Calu3 (cell line): ENCODE measurements at regions not wholly inside any gene's neighbourhood (a gene's known extent, or its start where the extent isn't known, plus 50 kb on each side); places are given as distances from the start of the nearest gene placed in this dataset.

Experiments
- BruUV-seq: library from RNA; stranded (reverse); fragments of 400-500 nt; replicated peaks from 2 replicates; lab custom pipeline; 2021; lab: Mats Ljungman, UMichigan
- CTCF ChIA-PET: fragments of 300-600 bp; sonication (Branson Sonifier 250); formaldehyde crosslinking; loops from one replicate; lab custom pipeline; 2022; ENCODE audit warnings: antibody characterized with exemption; lab: Charles Lee
- DNase-seq: peaks from one replicate; pipeline ENCODE4 v3.0.0; 2022
- H3K27ac Mint-ChIP-seq: one replicate; pipeline ENCODE4 v1.8.0; 2022; ENCODE audit warnings: mixed read lengths; ENCODE audit not compliant: unreplicated experiment
- H3K27me3 Mint-ChIP-seq: one replicate; pipeline ENCODE4 v1.8.0; 2022; ENCODE audit warnings: mixed read lengths; ENCODE audit not compliant: unreplicated experiment
- H3K36me3 Mint-ChIP-seq: one replicate; pipeline ENCODE4 v1.8.0; 2022; ENCODE audit warnings: mild to moderate bottlenecking, moderate library complexity, mixed read lengths; ENCODE audit not compliant: insufficient read depth, unreplicated experiment
- H3K4me1 Mint-ChIP-seq: one replicate; pipeline ENCODE4 v1.8.0; 2022; ENCODE audit warnings: mild to moderate bottlenecking, low read depth, mixed read lengths; ENCODE audit not compliant: unreplicated experiment
- H3K4me3 Mint-ChIP-seq: one replicate; pipeline ENCODE4 v1.8.0; 2022; ENCODE audit warnings: mild to moderate bottlenecking, low read depth, moderate library complexity, mixed read lengths; ENCODE audit not compliant: unreplicated experiment
- H3K9me3 Mint-ChIP-seq: one replicate; pipeline ENCODE4 v1.8.0; 2022; ENCODE audit warnings: low read depth, mixed read lengths; ENCODE audit not compliant: unreplicated experiment
- CTCF ChIP-seq: fragments of 200-600 bp; IDR thresholded peaks from one replicate; pipeline ENCODE4 v1.8.0; 2022; ENCODE audit warnings: antibody characterized with exemption; ENCODE audit not compliant: unreplicated experiment
- intact Hi-C: fragments of 100-400 bp; cut with micrococcal nuclease; formaldehyde crosslinking; loops from one replicate; pipeline ENCODE4 v1.10.0; 2022; ENCODE audit not compliant: unreplicated experiment

DNA sequence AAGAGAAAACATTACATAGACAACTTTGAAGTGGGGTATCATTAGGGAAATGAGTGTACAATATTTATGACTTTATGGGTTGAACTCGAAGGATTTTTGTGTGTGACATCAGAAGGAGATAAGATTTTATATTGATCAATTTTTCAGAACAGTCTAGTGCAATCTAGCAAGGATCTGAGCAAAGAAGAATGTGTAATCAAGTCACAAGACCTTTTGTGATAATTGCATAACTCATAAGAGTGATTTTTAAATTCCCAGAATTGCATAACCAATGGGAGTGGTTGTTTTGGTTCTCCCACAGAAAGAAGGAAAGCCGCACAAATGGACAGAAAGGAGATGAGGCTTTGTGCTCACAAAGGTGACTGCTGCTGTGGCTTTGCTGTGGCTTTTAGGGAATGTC, 441.8 kb upstream of the FLRT2 start:
- BruUV-seq = no TSS peak
- intact Hi-C loops = no loop called here
- H3K27me3 Mint-ChIP-seq = no peaks in the 10 kb centered on the region
- H3K27ac Mint-ChIP-seq = no peak overlapping the region
- no peak overlapping the region for H3K4me3 Mint-ChIP-seq
- H3K9me3 Mint-ChIP-seq = no peaks in the 10 kb centered on the region
- CTCF ChIA-PET = no interaction called here
- no peak for TF ChIP-seq CTCF
- no peaks in the 10 kb centered on the region for H3K36me3 Mint-ChIP-seq
- DNase-seq = no peak
- no peaks in the 10 kb centered on the region for H3K4me1 Mint-ChIP-seq

DNA sequence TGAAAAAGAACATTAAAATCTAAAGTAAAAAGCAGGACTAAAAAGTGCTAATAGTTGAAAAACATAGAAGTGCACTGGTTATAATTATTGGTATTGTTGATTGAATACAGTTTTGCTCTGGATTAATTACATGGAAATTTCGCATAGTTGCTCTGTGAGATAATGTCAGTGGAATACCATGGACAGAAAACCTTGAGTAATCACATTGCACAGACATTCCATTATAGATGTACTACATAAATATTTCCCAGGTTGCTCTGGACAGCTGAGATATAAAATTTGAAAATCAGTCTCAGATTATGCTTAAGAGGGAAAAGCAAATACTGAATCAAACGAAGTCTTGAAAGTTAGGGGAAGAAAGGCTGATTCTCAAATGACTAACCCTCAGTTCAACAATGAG, 439.3 kb upstream of the FLRT2 start:
- no peaks in the 10 kb centered on the region for H3K4me1 Mint-ChIP-seq
- no peak overlapping the region for H3K27ac Mint-ChIP-seq
- no peak overlapping the region for H3K4me3 Mint-ChIP-seq
- BruUV-seq = no TSS peak
- H3K36me3 Mint-ChIP-seq = no peaks in the 10 kb centered on the region
- intact Hi-C loops = no loop called here
- CTCF ChIA-PET = no interaction called here
- no peak for TF ChIP-seq CTCF
- no peak for DNase-seq
- H3K27me3 Mint-ChIP-seq = no peaks in the 10 kb centered on the region
- H3K9me3 Mint-ChIP-seq = no peaks in the 10 kb centered on the region

DNA sequence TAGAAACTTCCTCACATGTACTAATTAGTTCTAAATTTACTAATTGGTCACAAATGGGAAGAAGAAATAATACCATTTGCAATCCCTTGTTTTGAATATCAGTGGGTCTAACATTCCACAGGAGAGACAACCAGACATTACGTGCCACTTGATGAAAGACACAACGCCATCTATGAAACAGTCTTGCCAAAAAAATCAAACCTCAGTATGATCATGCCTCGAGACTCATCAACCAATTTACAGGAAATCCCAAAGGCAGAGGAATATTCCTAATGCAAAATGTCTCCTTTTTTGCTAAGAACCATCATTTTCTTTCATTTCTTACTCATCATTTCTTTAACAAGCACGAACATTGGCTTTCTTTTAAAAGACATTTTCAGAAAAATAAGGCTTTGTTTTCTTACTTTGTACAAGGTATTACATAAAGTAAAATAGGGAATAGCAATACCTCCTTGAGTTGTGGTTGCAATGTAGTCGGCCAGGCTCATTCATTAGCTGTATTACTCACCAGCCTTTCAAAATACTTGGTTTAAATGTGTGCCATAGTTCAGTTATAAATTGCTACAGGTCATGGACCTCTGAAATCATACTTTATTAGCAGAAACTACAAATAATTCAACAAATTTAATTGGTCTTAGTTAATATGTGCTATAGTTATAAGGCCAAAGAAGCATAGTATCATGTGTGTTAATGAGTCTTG, 436.2 kb upstream of the FLRT2 start:
- CTCF ChIA-PET = interaction anchor here (0.6 kb wide), 1 partner anchor 14 kb away, joined by 4 read pairs; no protein-coding TSS in a partner anchor
- Mint-ChIP-seq H3K4me3 (no peak overlapping the region), H3K27ac (no peak overlapping the region), H3K4me1 (no peaks in the 10 kb centered on the region), H3K27me3 (no peaks in the 10 kb centered on the region), H3K36me3 (no peaks in the 10 kb centered on the region), H3K9me3 (peaks cover 3% of the 10 kb centered on the region)
- intact Hi-C loops = no loop called here
- no TSS peak for BruUV-seq
- no peak for DNase-seq
- no peak for TF ChIP-seq CTCF

GRCh38 chr14:85102591-85102990, 427.4 kb upstream of the FLRT2 start:
- no peak for TF ChIP-seq CTCF
- H3K36me3 Mint-ChIP-seq = no peaks in the 10 kb centered on the region
- H3K4me3 Mint-ChIP-seq = no peak overlapping the region
- peaks cover 7% of the 10 kb centered on the region for H3K9me3 Mint-ChIP-seq
- no peak for DNase-seq
- intact Hi-C loops = no loop called here
- no peaks in the 10 kb centered on the region for H3K27me3 Mint-ChIP-seq
- BruUV-seq = no TSS peak
- H3K27ac Mint-ChIP-seq = no peak overlapping the region
- no peaks in the 10 kb centered on the region for H3K4me1 Mint-ChIP-seq
- CTCF ChIA-PET = no interaction called here
